GM12873 (cell line): ENCODE measurements at regions not wholly inside any gene's neighbourhood (a gene's known extent, or its start where the extent isn't known, plus 50 kb on each side); places are given as distances from the start of the nearest gene placed in this dataset.

ENCODE experiments used
- TF ChIP-seq, protein P1 (sequence below): IDR thresholded peaks from 2 replicates; pipeline ENCODE4 v1.5.1; 2012; ENCODE audit warnings: low read depth, mild to moderate bottlenecking, moderate library complexity, low read length, control low read depth; ENCODE audit not compliant: insufficient read depth; ENCODE audit errors: missing control alignments

DNA sequence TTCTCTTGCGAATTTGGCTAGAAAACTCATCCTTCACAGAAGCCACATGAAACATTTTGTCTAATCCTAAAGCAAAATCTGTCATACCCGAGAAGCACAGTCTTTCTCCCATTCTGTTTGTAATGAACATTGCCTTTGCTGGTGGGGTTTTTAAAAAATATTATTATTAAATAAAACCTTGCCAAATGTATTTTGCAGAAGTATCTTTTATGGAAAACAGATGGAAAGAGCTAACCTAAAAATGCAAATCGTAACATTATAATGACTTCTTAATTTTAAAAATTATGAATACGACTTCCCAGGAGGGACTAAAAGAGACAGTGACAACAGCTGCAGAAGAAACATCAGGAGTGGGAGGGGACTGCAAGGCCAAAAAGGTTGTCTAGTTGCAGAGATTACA, 246.3 kb upstream of the TAS2R1 start:
- TF ChIP-seq, protein P1, sequence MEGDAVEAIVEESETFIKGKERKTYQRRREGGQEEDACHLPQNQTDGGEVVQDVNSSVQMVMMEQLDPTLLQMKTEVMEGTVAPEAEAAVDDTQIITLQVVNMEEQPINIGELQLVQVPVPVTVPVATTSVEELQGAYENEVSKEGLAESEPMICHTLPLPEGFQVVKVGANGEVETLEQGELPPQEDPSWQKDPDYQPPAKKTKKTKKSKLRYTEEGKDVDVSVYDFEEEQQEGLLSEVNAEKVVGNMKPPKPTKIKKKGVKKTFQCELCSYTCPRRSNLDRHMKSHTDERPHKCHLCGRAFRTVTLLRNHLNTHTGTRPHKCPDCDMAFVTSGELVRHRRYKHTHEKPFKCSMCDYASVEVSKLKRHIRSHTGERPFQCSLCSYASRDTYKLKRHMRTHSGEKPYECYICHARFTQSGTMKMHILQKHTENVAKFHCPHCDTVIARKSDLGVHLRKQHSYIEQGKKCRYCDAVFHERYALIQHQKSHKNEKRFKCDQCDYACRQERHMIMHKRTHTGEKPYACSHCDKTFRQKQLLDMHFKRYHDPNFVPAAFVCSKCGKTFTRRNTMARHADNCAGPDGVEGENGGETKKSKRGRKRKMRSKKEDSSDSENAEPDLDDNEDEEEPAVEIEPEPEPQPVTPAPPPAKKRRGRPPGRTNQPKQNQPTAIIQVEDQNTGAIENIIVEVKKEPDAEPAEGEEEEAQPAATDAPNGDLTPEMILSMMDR: no peak

DNA sequence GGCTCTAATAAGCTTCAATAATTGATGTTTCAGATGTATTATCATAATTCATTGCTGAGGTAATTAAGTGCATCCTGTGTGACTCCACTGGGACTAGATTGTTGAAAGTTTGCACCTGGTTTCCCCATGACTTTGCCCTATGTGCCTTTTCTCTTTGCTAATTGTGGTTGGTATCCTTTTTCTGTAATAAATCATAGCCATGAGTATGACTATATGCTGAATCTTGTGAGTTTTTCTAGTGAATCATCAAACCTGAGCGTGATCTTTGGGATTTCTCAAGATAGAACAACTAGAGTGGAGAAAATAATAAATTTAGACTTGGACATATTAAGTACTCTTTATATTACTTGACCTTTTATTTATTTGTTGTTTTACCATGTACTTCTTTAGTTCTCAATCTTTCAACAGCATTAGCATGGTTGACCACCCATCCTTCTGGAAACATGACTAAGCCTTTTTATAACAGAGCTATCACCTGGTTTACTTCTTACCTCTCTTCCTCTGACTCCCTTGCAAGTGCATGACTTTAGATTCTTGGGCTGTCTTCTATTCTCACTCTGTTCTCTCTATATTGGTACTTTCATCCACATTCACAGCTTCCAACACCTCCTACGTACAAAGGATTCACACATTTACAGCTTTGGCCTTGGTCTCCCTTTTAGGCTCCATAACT, 239.6 kb upstream of the TAS2R1 start:
- TF ChIP-seq, protein P1: no peak

DNA sequence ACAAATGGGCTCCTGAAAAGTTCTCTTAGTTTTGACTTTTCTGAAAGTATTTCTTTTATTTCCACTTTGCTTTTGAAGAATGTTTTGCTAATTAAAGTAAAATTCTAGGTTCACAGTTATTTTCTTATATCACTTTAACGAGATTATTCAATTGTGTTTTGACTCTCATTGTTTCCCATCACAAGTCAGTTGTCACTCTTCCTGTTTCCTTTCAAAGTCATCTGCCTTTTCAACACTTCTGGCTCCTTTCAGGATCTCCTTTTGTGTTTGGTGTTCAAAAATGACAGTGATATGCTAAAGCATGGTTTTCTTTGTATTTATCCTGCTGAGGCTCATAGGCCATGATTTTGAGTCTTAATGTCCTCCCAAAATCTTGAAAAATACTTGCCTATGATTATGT, 235.4 kb upstream of the TAS2R1 start:
- TF ChIP-seq, protein P1: no peak

DNA sequence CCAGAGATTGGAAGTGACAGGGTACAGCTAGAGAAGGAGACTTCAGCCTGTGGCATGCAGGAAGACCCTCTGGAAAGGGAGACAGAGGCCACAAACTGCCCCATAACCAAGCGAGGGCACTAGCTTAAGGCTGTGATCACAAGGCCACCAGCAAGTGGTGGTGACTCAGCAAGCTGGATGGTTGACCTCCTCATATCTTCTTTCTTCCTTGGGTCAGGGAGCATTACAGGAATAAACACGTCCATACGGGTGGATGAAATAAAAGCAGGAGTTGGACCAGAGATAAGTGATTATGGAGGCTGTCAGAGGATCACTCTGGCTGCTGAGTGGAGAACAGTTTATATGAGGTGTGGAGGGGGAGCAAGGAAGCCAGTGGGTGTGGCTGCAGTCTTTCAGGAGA, 234.6 kb upstream of the TAS2R1 start:
- TF ChIP-seq, protein P1: no peak

DNA sequence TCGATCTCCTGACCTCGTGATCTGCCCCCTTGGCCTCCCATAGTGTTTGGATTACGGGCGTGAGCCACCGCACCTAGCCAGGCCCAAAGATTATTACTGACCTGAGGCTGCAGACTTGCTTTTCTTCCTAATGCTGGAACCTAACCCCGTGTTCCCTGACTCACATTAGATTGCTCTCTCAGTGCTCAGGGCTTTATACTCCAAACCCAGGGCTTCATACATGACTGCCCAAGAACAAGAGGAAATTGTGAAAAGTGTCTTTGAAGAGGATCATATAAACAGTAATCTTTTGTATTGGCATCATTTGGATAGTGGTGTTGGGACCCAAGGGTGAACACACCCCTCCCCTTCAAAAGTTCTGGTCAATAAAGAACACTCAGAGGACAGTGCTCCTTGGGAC, 233.3 kb upstream of the TAS2R1 start:
- TF ChIP-seq, protein P1: no peak

DNA sequence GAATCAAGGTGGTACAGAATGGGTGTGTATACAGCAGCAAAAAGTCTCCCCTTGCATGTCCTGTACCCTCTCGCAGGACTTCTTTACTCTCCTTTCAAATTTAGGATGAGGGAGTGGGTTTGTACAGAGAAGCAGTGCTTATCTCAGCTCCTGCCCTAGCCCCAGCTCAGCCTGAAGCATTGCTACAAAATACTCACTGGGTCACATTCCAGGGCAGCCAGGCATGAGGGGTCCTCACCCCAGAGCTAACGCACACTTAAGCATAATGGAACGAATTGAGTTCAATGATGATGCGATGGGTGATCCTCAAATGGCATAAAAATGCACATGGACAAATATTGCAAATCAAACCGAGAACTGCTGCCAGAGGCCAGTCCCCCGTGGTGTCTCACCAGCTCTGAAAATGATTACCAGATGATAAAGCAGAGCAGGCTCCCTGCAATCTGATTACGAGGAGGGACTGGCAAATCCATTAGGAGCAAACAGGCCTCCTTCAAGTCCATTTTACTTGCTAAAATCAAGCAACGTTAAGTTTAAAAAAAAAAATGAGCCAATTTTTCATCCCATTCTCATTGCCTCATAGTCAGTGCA, 231.6 kb upstream of the TAS2R1 start:
- TF ChIP-seq, protein P1: no peak

DNA sequence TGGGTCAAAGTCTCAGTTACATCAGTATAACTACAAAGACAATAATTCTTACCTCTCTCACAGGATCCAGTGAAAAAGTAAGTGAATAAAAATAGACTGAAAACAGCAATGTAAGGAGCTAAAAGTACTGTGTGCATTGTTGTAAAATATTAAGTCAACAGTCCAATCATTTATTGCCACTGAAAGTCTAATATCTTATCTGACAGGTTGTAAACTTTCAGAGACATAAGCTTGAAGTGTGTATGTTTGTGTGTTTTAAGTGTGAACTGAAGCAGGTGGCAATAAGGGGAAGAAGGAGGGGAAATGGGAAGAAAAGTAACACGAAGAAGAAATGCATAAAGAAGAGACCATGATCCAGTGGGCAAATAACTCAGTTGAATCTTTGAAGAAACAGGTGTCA, 229.7 kb upstream of the TAS2R1 start:
- TF ChIP-seq, protein P1: no peak
